ENCODE measurements at regions not wholly inside any gene's neighbourhood (a gene's known extent, or its start where the extent isn't known, plus 50 kb on each side); places are given as distances from the start of the nearest gene placed in this dataset.

DNA sequence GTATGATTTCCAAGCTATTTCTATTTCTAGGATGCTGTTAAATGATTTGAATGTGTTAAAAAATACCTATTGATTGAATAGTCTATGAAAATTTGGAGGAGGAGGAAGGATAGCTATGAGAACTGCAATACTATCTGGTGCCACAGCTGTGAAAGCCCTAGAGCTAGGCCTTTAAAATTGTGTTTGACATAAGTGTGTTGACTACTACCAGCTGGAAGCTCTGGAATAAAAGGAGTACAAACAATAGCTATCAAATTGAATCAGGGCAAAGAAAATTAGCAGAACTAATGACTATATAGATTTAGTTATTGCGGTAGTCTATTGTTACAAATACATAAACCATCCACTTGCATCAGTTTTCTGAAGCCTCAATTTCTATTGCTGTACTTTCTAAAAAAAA is 124.8 kb upstream of the CNTN5 start:
- FAIRE-seq = no peak
- TF ChIP-seq POLR2A (IDR thresholded peaks at IDR 0.05; ENCODE audit: low read depth, low read length) = no peak
- DNase-seq (ENCODE audit: insufficient read length, low spot score) = no peak

DNA sequence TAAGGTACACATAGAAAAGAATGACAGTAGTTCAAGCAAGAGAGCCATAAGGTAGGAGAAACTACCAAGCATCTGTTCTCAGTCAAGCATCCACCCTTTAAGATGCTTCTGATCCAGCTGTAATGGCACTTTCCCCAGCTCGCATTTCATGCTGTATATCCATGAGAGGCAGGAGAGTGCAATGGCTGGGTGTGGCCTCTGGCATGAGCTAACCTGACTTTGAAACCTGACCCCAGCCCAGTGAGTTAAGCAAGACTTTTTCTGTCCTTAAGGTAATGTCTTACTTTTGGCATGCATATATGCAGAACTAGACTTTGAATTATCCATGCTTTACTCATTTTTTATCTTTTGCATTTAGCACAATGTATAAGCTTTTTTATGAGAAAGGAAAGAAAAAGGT is 79.8 kb upstream of the CNTN5 start:
- no peak for TF ChIP-seq POLR2A (IDR thresholded peaks at IDR 0.05; ENCODE audit: low read depth, low read length)
- no peak for FAIRE-seq
- no peak for DNase-seq (ENCODE audit: insufficient read length, low spot score)

DNA sequence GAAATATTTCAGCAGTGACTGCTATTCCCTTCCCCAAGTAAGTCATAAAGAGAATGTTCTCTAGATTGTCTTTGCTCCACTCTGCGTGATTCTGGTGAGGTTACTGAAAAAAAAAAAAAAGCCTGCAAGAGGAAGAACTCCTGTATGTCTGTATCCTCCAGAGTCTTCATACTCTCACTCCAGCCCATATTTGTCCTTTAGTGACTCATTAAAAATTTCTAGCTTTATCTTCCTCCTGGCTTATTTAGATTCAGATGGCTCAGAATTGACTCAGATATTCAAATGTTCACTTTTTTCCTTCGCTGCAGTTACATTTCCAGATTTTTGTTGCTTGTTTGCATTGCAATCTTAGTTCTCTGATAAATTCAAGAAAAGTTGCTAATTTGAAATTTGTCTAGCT is 76.3 kb upstream of the CNTN5 start:
- no peak for DNase-seq (ENCODE audit: insufficient read length, low spot score)
- FAIRE-seq = no peak
- TF ChIP-seq POLR2A (IDR thresholded peaks at IDR 0.05; ENCODE audit: low read depth, low read length) = no peak

DNA sequence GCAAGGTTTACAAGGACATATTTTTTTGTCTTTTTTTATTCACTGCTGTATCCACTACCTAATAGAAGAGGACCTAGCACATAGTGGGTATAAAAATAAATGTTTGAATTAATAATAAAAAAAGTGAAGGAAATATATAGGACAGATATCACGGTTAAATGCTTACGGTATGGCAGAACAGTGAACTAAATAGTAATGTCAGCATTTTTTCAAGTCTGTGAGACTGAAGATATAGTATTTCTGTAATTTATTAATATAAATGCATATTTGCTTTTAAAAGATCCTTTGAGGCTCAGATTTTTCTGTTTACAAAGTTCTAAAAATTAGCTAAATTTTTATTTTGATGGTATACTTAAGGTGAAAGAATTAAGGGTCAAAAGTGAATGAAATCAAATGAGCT is 68.6 kb upstream of the CNTN5 start:
- no peak for TF ChIP-seq POLR2A (IDR thresholded peaks at IDR 0.05; ENCODE audit: low read depth, low read length)
- no peak for FAIRE-seq
- DNase-seq (ENCODE audit: insufficient read length, low spot score) = no peak

DNA sequence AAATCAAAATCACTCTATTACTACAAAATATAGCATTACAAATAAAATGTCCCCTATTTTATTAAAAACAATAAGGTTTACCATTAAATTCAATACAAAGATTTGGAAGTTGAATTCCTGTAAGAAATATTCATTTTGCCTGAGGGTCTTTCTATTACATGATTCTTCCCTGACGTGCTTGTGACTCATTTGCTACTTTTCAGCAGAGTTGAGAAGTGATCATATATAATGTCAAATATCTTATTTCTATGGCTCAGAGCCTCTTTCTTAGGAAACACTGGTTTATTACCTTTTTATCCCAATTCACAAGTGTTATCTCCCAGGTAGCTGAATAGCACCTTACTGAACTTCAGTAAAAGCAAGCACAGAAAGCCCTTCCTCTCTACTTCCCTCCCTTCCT is 65.2 kb upstream of the CNTN5 start:
- DNase-seq (ENCODE audit: insufficient read length, low spot score) (no peak), FAIRE-seq (no peak)
- TF ChIP-seq POLR2A (IDR thresholded peaks at IDR 0.05; ENCODE audit: low read depth, low read length) = no peak

DNA sequence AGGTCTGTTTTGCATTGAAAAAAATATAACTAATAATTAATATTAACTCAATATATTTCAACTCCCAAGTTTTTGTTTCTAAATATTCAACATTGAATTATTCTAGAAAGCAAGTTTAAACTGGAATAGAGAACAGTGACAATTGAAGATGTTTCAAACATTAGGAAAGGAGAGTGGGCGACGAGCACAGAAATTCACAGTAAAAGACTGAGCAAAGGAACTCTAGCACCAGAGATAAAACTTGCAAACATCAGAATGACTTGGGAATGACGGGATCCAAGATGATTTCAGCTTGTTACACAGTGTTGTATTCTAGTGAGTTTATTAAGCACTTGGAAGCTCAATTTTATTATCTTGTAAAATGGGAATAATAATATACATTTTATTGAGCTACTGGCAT is 56.6 kb upstream of the CNTN5 start:
- no peak for FAIRE-seq
- no peak for DNase-seq (ENCODE audit: insufficient read length, low spot score)
- no peak for TF ChIP-seq POLR2A (IDR thresholded peaks at IDR 0.05; ENCODE audit: low read depth, low read length)

DNA sequence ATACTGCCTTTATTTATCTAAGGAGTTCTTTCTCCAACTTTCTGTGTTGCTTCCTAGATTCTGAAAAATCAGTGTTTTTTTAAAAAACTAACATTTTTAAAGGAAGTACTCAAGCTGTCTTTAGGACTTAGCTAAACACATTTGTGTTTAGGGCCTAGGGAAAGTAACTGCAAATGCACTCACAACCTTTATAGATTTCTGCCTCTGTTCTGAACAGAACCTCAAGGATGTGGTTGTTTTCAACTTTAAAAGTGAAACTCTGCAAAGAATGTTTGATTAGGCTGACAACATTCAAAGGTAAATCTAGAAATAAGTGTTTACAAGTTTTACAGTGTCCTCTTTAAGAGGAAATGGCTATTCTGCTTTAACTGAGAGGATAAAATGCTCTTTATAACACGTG is 55.4 kb upstream of the CNTN5 start:
- no peak for TF ChIP-seq POLR2A (IDR thresholded peaks at IDR 0.05; ENCODE audit: low read depth, low read length)
- DNase-seq (ENCODE audit: insufficient read length, low spot score) (no peak), FAIRE-seq (no peak)

DNA sequence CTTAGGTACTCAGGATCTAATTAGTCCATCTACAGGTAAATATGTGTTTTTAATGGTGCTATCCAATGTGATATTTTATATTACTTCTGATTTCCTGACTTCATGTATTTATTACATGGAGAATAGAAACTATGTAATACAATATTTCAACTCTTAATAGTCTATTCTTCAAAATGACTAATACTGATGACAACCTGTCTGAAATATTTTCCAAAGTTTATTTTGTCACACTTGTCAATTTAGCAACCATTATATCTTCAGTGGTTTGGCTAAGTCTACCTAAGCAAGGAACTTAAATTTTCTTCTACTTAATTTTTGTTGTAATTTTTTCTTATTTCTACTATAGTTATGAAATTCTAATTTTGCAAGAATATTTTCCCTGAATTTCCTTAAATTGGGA is 55.0 kb upstream of the CNTN5 start:
- no peak for DNase-seq (ENCODE audit: insufficient read length, low spot score)
- no peak for TF ChIP-seq POLR2A (IDR thresholded peaks at IDR 0.05; ENCODE audit: low read depth, low read length)
- no peak for FAIRE-seq

DNA sequence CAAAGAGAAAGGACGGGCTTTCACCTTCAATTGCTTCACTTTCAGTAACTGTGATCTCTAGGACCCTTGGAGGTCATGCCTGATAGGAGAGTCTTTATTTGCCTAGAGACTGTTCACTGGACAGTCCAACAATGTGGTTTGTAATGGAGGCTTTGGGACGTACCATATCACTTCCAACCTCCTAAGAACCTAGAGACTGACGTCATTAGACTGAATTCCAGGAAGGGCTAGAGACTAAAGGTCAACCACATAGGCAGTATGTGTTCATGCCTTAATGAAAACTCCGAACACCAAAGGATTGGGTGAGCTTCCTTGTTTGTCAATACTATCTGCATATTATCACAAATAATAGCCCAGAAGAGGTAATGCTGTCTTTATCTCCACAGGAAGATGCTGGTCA is 53.7 kb upstream of the CNTN5 start:
- DNase-seq (ENCODE audit: insufficient read length, low spot score) = no peak
- no peak for FAIRE-seq
- TF ChIP-seq POLR2A (IDR thresholded peaks at IDR 0.05; ENCODE audit: low read depth, low read length) = no peak
